Neural cell (in vitro differentiated cells): ENCODE measurements at regions not wholly inside any gene's neighbourhood (a gene's known extent, or its start where the extent isn't known, plus 50 kb on each side); places are given as distances from the start of the nearest gene placed in this dataset.

Source experiments
- H2AFZ ChIP-seq: fragments of 200-600, 300-800 bp; sonication (generic), shearing (Covaris generic); 2 replicates; pipeline ENCODE4 v1.6.0; 2014; ENCODE audit warnings: low read depth, mild to moderate bottlenecking, antibody characterized with exemption, low read length, moderate library complexity
- H3F3A ChIP-seq: fragments of 200-600 bp; shearing (Covaris generic); 2 replicates; pipeline ENCODE4 v1.6.1; 2016; ENCODE audit warnings: mild to moderate bottlenecking, moderate library complexity, mixed read lengths, antibody characterized with exemption, low read length; ENCODE audit not compliant: insufficient read depth, poor library complexity, severe bottlenecking
- H3K27ac ChIP-seq: fragments of 200-600, 300-800 bp; sonication (generic), shearing (Covaris generic); 2 replicates; pipeline ENCODE4 v1.5.1; 2014; ENCODE audit warnings: mild to moderate bottlenecking, low read length, moderate library complexity
- H3K27me3 ChIP-seq: fragments of 300-800, 200-600 bp; sonication (generic), shearing (Covaris generic); 2 replicates; pipeline ENCODE4 v1.6.0; 2014; ENCODE audit warnings: mild to moderate bottlenecking, low read depth, low read length, moderate library complexity; ENCODE audit not compliant: insufficient read depth
- H3K36me3 ChIP-seq: fragments of 300-800, 200-600 bp; sonication (generic), shearing (Covaris generic); 2 replicates; pipeline ENCODE4 v1.5.1; 2014; ENCODE audit warnings: mild to moderate bottlenecking, antibody characterized with exemption, low read length, moderate library complexity; ENCODE audit not compliant: insufficient read depth
- H3K4me2 ChIP-seq: fragments of 300-800, 200-600 bp; sonication (generic), shearing (Covaris generic); 2 replicates; pipeline ENCODE4 v1.6.0; 2014; ENCODE audit warnings: mild to moderate bottlenecking, low read length
- H3K4me3 ChIP-seq: fragments of 300-800, 200-600 bp; sonication (generic), shearing (Covaris generic); 2 replicates; pipeline ENCODE4 v1.5.1; 2014; ENCODE audit warnings: mild to moderate bottlenecking, low read length, moderate library complexity
- H3K79me2 ChIP-seq: fragments of 200-600 bp; shearing (Covaris generic); replicated peaks from 2 replicates; pipeline ENCODE4 v1.6.0; 2014; ENCODE audit warnings: mild to moderate bottlenecking, low read length, moderate library complexity; ENCODE audit not compliant: insufficient read depth
- H3K9ac ChIP-seq: fragments of 300-800, 200-600 bp; sonication (generic), shearing (Covaris generic); 2 replicates; pipeline ENCODE4 v1.6.1; 2016; ENCODE audit warnings: mild to moderate bottlenecking, low read length, mixed read lengths
- H3K9me2 ChIP-seq: fragments of 200-600 bp; shearing (Covaris generic); 2 replicates; pipeline ENCODE4 v1.6.1; 2016; ENCODE audit warnings: mild to moderate bottlenecking, low read length, mixed read lengths; ENCODE audit not compliant: insufficient read depth
- H3K9me3 ChIP-seq: fragments of 200-600, 300-800 bp; sonication (generic), shearing (Covaris generic); 2 replicates; pipeline ENCODE4 v1.6.1; 2016; ENCODE audit warnings: mild to moderate bottlenecking, mixed run types, low read length, moderate library complexity, mixed read lengths
- H4K20me1 ChIP-seq: fragments of 200-600 bp; shearing (Covaris generic); 2 replicates; pipeline ENCODE4 v1.6.1; 2016; ENCODE audit warnings: mild to moderate bottlenecking, mixed run types; ENCODE audit not compliant: insufficient read depth
- EP300 ChIP-seq: fragments of 450-650 bp; conservative IDR thresholded peaks from 2 replicates; pipeline ENCODE4 v1.6.1; 2014; ENCODE audit warnings: antibody characterized with exemption, mild to moderate bottlenecking, moderate library complexity; ENCODE audit not compliant: poor library complexity, severe bottlenecking
- EZH2 ChIP-seq: fragments of 200-600, 300-800 bp; shearing (Covaris generic), sonication (generic); IDR thresholded peaks from 2 replicates; pipeline ENCODE4 v1.6.1; 2014; ENCODE audit warnings: antibody characterized with exemption, low read length, borderline replicate concordance, mild to moderate bottlenecking; ENCODE audit not compliant: insufficient read depth, poor library complexity, severe bottlenecking
- MXI1 ChIP-seq: fragments of 450-650 bp; conservative IDR thresholded peaks from 2 replicates; pipeline ENCODE4 v1.6.1; 2014; ENCODE audit warnings: antibody characterized with exemption, mild to moderate bottlenecking; ENCODE audit not compliant: poor library complexity, severe bottlenecking
- POLR2AphosphoS5 ChIP-seq: IDR thresholded peaks from 2 replicates; pipeline ENCODE4 v1.6.1; 2012
- RAD21 ChIP-seq: fragments of 450-650 bp; conservative IDR thresholded peaks from 2 replicates; pipeline ENCODE4 v1.6.1; 2014; ENCODE audit warnings: antibody characterized with exemption, mild to moderate bottlenecking, moderate library complexity
- SMC3 ChIP-seq: fragments of 450-650 bp; conservative IDR thresholded peaks from 2 replicates; pipeline ENCODE4 v1.6.1; 2014; ENCODE audit warnings: antibody characterized with exemption, mild to moderate bottlenecking, moderate library complexity; ENCODE audit not compliant: poor library complexity
- TAF1 ChIP-seq: IDR thresholded peaks from 2 replicates; pipeline ENCODE4 v1.6.1; 2012; ENCODE audit warnings: low read depth
- TF ChIP-seq, protein P1 (sequence below): fragments of 450-650 bp; IDR thresholded peaks from 2 replicates; pipeline ENCODE4 v1.5.1; 2014; ENCODE audit warnings: antibody characterized with exemption, mild to moderate bottlenecking, moderate library complexity; ENCODE audit not compliant: poor library complexity, severe bottlenecking
- TF ChIP-seq, protein P2 (sequence below): IDR thresholded peaks from 2 replicates; pipeline ENCODE4 v1.6.1; 2012; ENCODE audit warnings: borderline replicate concordance

- no peaks in the 10 kb centered on the region for H3K27me3 ChIP-seq
- no peaks in the 10 kb centered on the region for H3K36me3 ChIP-seq
- H3K4me3 ChIP-seq = no peak overlapping the region
- H3F3A ChIP-seq = no peaks in the 10 kb centered on the region
- H3K9me3 ChIP-seq = no peaks in the 10 kb centered on the region
- no peaks in the 10 kb centered on the region for H3K9me2 ChIP-seq
- H3K79me2 ChIP-seq = no peaks in the 10 kb centered on the region
- TF ChIP-seq EZH2 (no peak), POLR2AphosphoS5 (no peak), MXI1 (no peak), RAD21 (no peak), EP300 (no peak), SMC3 (no peak), TAF1 (no peak)
- TF ChIP-seq, protein P1, sequence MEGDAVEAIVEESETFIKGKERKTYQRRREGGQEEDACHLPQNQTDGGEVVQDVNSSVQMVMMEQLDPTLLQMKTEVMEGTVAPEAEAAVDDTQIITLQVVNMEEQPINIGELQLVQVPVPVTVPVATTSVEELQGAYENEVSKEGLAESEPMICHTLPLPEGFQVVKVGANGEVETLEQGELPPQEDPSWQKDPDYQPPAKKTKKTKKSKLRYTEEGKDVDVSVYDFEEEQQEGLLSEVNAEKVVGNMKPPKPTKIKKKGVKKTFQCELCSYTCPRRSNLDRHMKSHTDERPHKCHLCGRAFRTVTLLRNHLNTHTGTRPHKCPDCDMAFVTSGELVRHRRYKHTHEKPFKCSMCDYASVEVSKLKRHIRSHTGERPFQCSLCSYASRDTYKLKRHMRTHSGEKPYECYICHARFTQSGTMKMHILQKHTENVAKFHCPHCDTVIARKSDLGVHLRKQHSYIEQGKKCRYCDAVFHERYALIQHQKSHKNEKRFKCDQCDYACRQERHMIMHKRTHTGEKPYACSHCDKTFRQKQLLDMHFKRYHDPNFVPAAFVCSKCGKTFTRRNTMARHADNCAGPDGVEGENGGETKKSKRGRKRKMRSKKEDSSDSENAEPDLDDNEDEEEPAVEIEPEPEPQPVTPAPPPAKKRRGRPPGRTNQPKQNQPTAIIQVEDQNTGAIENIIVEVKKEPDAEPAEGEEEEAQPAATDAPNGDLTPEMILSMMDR = no peak
- TF ChIP-seq, protein P2, sequence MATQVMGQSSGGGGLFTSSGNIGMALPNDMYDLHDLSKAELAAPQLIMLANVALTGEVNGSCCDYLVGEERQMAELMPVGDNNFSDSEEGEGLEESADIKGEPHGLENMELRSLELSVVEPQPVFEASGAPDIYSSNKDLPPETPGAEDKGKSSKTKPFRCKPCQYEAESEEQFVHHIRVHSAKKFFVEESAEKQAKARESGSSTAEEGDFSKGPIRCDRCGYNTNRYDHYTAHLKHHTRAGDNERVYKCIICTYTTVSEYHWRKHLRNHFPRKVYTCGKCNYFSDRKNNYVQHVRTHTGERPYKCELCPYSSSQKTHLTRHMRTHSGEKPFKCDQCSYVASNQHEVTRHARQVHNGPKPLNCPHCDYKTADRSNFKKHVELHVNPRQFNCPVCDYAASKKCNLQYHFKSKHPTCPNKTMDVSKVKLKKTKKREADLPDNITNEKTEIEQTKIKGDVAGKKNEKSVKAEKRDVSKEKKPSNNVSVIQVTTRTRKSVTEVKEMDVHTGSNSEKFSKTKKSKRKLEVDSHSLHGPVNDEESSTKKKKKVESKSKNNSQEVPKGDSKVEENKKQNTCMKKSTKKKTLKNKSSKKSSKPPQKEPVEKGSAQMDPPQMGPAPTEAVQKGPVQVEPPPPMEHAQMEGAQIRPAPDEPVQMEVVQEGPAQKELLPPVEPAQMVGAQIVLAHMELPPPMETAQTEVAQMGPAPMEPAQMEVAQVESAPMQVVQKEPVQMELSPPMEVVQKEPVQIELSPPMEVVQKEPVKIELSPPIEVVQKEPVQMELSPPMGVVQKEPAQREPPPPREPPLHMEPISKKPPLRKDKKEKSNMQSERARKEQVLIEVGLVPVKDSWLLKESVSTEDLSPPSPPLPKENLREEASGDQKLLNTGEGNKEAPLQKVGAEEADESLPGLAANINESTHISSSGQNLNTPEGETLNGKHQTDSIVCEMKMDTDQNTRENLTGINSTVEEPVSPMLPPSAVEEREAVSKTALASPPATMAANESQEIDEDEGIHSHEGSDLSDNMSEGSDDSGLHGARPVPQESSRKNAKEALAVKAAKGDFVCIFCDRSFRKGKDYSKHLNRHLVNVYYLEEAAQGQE = no peak
- H3K27ac ChIP-seq = no peak overlapping the region
- H4K20me1 ChIP-seq = no peaks in the 10 kb centered on the region
- H3K9ac ChIP-seq = no peak overlapping the region
- no peak overlapping the region for H3K4me2 ChIP-seq
- H2AFZ ChIP-seq = no peak overlapping the region
These were observed 470.5 kb upstream of the UBE2E2 start for GRCh38 chr3:22732641-22733040.

DNA sequence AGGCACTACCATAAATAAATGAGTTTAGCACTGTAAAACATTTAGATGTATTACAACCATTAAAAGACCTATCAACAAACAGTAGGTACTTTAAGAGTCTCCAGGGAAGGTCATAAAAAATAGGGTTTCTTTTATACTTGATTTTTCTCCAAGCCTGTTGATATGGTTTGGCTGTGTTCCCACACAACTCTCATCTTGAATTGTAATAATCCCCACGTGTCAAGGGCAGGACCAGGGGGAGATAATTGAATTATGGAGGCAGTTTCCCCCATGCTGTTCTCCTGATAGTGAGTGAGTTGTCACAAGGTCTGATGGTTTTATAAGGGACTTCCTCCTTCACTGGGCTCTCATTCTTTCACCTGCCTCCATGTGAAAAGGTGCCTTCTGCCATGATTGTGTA, 468.9 kb upstream of the UBE2E2 start:
- Histone ChIP-seq H4K20me1 (no peaks in the 10 kb centered on the region), H3K79me2 (no peaks in the 10 kb centered on the region), H3K36me3 (no peaks in the 10 kb centered on the region), H3K4me2 (no peak overlapping the region), H3K27ac (no peak overlapping the region), H3K9me2 (no peaks in the 10 kb centered on the region), H2AFZ (no peak overlapping the region), H3F3A (no peaks in the 10 kb centered on the region), H3K9ac (no peak overlapping the region), H3K9me3 (no peaks in the 10 kb centered on the region), H3K4me3 (no peak overlapping the region), H3K27me3 (no peaks in the 10 kb centered on the region)
- no peak for TF ChIP-seq MXI1
- no peak for TF ChIP-seq RAD21
- TF ChIP-seq SMC3 = no peak
- TF ChIP-seq, protein P2 = no peak
- TF ChIP-seq EP300 = no peak
- TF ChIP-seq, protein P1 = no peak
- TF ChIP-seq TAF1 = no peak
- TF ChIP-seq EZH2 = no peak
- TF ChIP-seq POLR2AphosphoS5 = no peak
